IMR-90 (cell line): ENCODE measurements at regions not wholly inside any gene's neighbourhood (a gene's known extent, or its start where the extent isn't known, plus 50 kb on each side); places are given as distances from the start of the nearest gene placed in this dataset.

Experiments used
- ATAC-seq: fragments of 200-7000 bp; cut with Tn5 transposase; 2 replicates; pipeline ENCODE4 v1.9.1; 2020; ENCODE audit warnings: low read depth, mild to moderate bottlenecking, moderate library complexity
- BruUV-seq: library from RNA; stranded (reverse); fragments of 400-500 nt; replicated peaks from 2 replicates; lab custom pipeline; 2021; lab: Mats Ljungman, UMichigan
- CTCF ChIA-PET: fragments of 300-600 bp; formaldehyde crosslinking; extraction: SDS; loops from one replicate; lab custom pipeline; 2021; ENCODE audit warnings: antibody characterized with exemption; lab: Yijun Ruan, JAX
- POLR2A ChIA-PET: fragments of 300-600 bp; sonication (Branson Sonifier 250); formaldehyde crosslinking; loops from one replicate; lab custom pipeline; 2022; ENCODE audit warnings: antibody characterized with exemption; ENCODE audit not compliant: unreplicated experiment; lab: Charles Lee
- DNase-seq: peaks from one replicate; pipeline ENCODE4 v3.0.0; 2013
- H2AFZ ChIP-seq: replicated peaks from 2 replicates; pipeline ENCODE3; 2013; ENCODE audit warnings: low read length, mild to moderate bottlenecking; ENCODE audit not compliant: poor library complexity
- H2AK5ac ChIP-seq: 2 replicates; pipeline ENCODE4 v1.6.1; 2013; ENCODE audit warnings: low read depth, low read length, inconsistent platforms
- H2AK9ac ChIP-seq: replicated peaks from 2 replicates; pipeline ENCODE3; 2013; ENCODE audit warnings: mild to moderate bottlenecking, low read depth, low read length, moderate library complexity; ENCODE audit not compliant: poor library complexity
- H2BK120ac ChIP-seq: 2 replicates; pipeline ENCODE4 v1.6.1; 2013; ENCODE audit warnings: low read depth, low read length, inconsistent platforms
- H2BK15ac ChIP-seq: 3 replicates; pipeline ENCODE4 v1.6.1; 2013; ENCODE audit warnings: low read depth, low read length, inconsistent platforms
- H2BK20ac ChIP-seq: 2 replicates; pipeline ENCODE4 v1.6.1; 2013; ENCODE audit warnings: low read depth, mild to moderate bottlenecking, inconsistent platforms, low read length, moderate library complexity
- H2BK5ac ChIP-seq: 2 replicates; pipeline ENCODE4 v1.6.1; 2013; ENCODE audit warnings: mild to moderate bottlenecking, low read depth, low read length, inconsistent platforms; ENCODE audit not compliant: poor library complexity, severe bottlenecking
- H3K14ac ChIP-seq: replicated peaks from 2 replicates; pipeline ENCODE4 v1.6.1; 2013; ENCODE audit warnings: low read depth, low read length, inconsistent platforms
- H3K18ac ChIP-seq: 2 replicates; pipeline ENCODE4 v1.6.1; 2013; ENCODE audit warnings: low read depth, low read length, control low read depth
- H3K23ac ChIP-seq: 2 replicates; pipeline ENCODE4 v1.6.1; 2013; ENCODE audit warnings: low read depth, low read length, inconsistent platforms
- H3K27ac ChIP-seq: 2 replicates; pipeline ENCODE4 v1.5.1; 2013; ENCODE audit warnings: mild to moderate bottlenecking, control low read depth, low read length; ENCODE audit not compliant: insufficient read depth
- H3K27me3 ChIP-seq: 2 replicates; pipeline ENCODE4 v1.6.1; 2013; ENCODE audit warnings: low read length; ENCODE audit not compliant: control insufficient read depth, insufficient read depth
- H3K36me3 ChIP-seq: 2 replicates; pipeline ENCODE4 v1.6.1; 2013; ENCODE audit warnings: low read length, mixed read lengths; ENCODE audit not compliant: control insufficient read depth, insufficient read depth
- H3K4ac ChIP-seq: 2 replicates; pipeline ENCODE4 v1.6.1; 2013; ENCODE audit warnings: low read depth, low read length, inconsistent platforms
- H3K4me1 ChIP-seq: 2 replicates; pipeline ENCODE4 v1.6.1; 2013; ENCODE audit warnings: low read length, mixed read lengths; ENCODE audit not compliant: control insufficient read depth, insufficient read depth
- H3K4me2 ChIP-seq: 2 replicates; pipeline ENCODE4 v1.6.1; 2013; ENCODE audit warnings: low read depth, mild to moderate bottlenecking, control low read depth, low read length, moderate library complexity
- H3K4me3 ChIP-seq: 2 replicates; pipeline ENCODE4 v1.5.1; 2013; ENCODE audit warnings: low read depth, mild to moderate bottlenecking, control low read depth, low read length, moderate library complexity; ENCODE audit not compliant: insufficient read depth
- H3K56ac ChIP-seq: 2 replicates; pipeline ENCODE4 v1.6.1; 2013; ENCODE audit warnings: low read length, inconsistent platforms; ENCODE audit not compliant: insufficient read depth; ENCODE audit errors: extremely low read depth
- H3K79me1 ChIP-seq, 2 experiments: 2 replicates each; pipeline ENCODE4 v1.6.1; 2013; ENCODE audit warnings: low read length in 2 of 2, inconsistent platforms in 1 of 2, low read depth in 1 of 2
- H3K9ac ChIP-seq: 2 replicates; pipeline ENCODE4 v1.6.1; 2013; ENCODE audit warnings: low read depth, low read length, control low read depth
- H3K9me1 ChIP-seq: 2 replicates; pipeline ENCODE4 v1.6.1; 2013; ENCODE audit warnings: low read length, inconsistent platforms; ENCODE audit not compliant: insufficient read depth
- H3K9me3 ChIP-seq: 2 replicates; pipeline ENCODE4 v1.6.1; 2013; ENCODE audit warnings: low read length; ENCODE audit not compliant: control insufficient read depth, insufficient read depth
- H4K20me1 ChIP-seq: 2 replicates; pipeline ENCODE4 v1.6.1; 2013; ENCODE audit warnings: low read length, inconsistent platforms; ENCODE audit not compliant: insufficient read depth
- H4K5ac ChIP-seq: 2 replicates; pipeline ENCODE4 v1.6.1; 2013; ENCODE audit warnings: mild to moderate bottlenecking, low read depth, low read length, control low read depth
- H4K8ac ChIP-seq, 2 experiments: 2 replicates each; pipeline ENCODE4 v1.6.1; 2013; ENCODE audit warnings: low read depth in 2 of 2, low read length in 2 of 2, control low read depth in 1 of 2, inconsistent platforms in 1 of 2
- H4K91ac ChIP-seq: 2 replicates; pipeline ENCODE4 v1.6.1; 2013; ENCODE audit warnings: low read depth, low read length, inconsistent platforms; ENCODE audit not compliant: insufficient read depth
- CEBPB ChIP-seq: IDR thresholded peaks from 2 replicates; pipeline ENCODE4 v1.6.1; 2012; ENCODE audit warnings: low read depth, low read length, improper control_type of control experiment
- CHD1 ChIP-seq: IDR thresholded peaks from 2 replicates; pipeline ENCODE4 v1.6.1; 2012; ENCODE audit warnings: low read depth, low read length, improper control_type of control experiment
- MAZ ChIP-seq: IDR thresholded peaks from 2 replicates; pipeline ENCODE4 v1.6.1; 2012; ENCODE audit warnings: low read depth, mild to moderate bottlenecking, low read length, improper control_type of control experiment, moderate library complexity, borderline replicate concordance
- MXI1 ChIP-seq: IDR thresholded peaks from 2 replicates; pipeline ENCODE4 v1.6.1; 2012; ENCODE audit warnings: low read depth, mild to moderate bottlenecking, low read length, moderate library complexity, borderline replicate concordance
- NFE2L2 ChIP-seq: fragments of 150-350 bp; IDR thresholded peaks from 2 replicates; pipeline ENCODE4 v1.6.1; 2016; ENCODE audit warnings: low read depth, mild to moderate bottlenecking, low read length
- POLR2A ChIP-seq: IDR thresholded peaks from 2 replicates; pipeline ENCODE4 v1.6.1; 2012; ENCODE audit warnings: mild to moderate bottlenecking, low read depth, low read length
- RAD21 ChIP-seq: IDR thresholded peaks from 2 replicates; pipeline ENCODE4 v1.6.1; 2012; ENCODE audit warnings: low read length, improper control_type of control experiment
- RCOR1 ChIP-seq: IDR thresholded peaks from 2 replicates; pipeline ENCODE4 v1.6.1; 2012; ENCODE audit warnings: mild to moderate bottlenecking, low read length, improper control_type of control experiment; ENCODE audit not compliant: insufficient replicate concordance
- RFX5 ChIP-seq: IDR thresholded peaks from 2 replicates; pipeline ENCODE4 v1.8.0; 2012; ENCODE audit warnings: low read depth, mild to moderate bottlenecking, low read length, moderate library complexity
- SMC3 ChIP-seq: fragments of 150-350 bp; IDR thresholded peaks from 2 replicates; pipeline ENCODE4 v1.6.1; 2016; ENCODE audit warnings: low read depth, mild to moderate bottlenecking, antibody characterized with exemption, low read length, moderate library complexity
- dilution Hi-C: fragments of 300-500 bp; cut with HindIII; formaldehyde crosslinking; loops from one replicate; pipeline ENCODE4 v1.14.3; 2018; ENCODE audit warnings: low sequenced_read_pairs; ENCODE audit not compliant: unreplicated experiment
- in situ Hi-C: fragments of 300-500 bp; cut with MboI; formaldehyde crosslinking; loops from 3 replicates; pipeline ENCODE4 v1.14.3; 2019; ENCODE audit warnings: low sequenced_read_pairs, inconsistent platforms, mixed read lengths
- intact Hi-C: fragments of 100-400 bp; cut with micrococcal nuclease; formaldehyde crosslinking; loops from 2 replicates; pipeline ENCODE4 v1.10.0; 2022

DNA sequence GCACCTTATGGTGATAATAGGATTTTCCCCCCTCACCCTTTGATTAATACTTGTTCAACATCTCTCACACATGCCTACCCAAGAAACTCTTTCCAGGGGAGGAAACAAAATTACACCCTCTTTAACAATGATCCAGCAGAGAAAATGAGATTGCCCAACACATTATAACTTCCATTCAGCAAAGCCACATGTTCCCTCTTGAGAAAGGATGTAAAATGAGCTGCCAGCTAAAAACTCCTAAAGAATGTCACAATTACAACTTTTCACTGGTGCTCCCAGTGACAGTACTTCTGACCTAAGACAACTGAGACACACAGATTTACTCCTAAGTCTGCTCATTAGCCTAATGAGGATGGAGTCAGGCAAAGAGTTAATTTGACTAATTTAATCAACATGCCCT is 621.4 kb downstream of the DIAPH3 start:
- H3K14ac ChIP-seq = no peak overlapping the region
- no peak overlapping the region for H3K23ac ChIP-seq
- H2BK5ac ChIP-seq = no peak overlapping the region
- no peak overlapping the region for H3K27ac ChIP-seq
- H2BK15ac ChIP-seq = no peak overlapping the region
- no peak overlapping the region for H2BK20ac ChIP-seq
- H3K9me1 ChIP-seq = no peaks in the 10 kb centered on the region
- CTCF ChIA-PET = no interaction called here
- H4K5ac ChIP-seq = no peak overlapping the region
- no peak overlapping the region for H3K4ac ChIP-seq
- H3K36me3 ChIP-seq = no peaks in the 10 kb centered on the region
- in situ Hi-C loops (no loop called here), intact Hi-C loops (no loop called here), dilution Hi-C loops (no loop called here)
- ATAC-seq (no peak), DNase-seq (no peak)
- H2BK120ac ChIP-seq = no peak overlapping the region
- H2AK9ac ChIP-seq = no peak overlapping the region
- BruUV-seq = no TSS peak
- no peak overlapping the region for H4K8ac ChIP-seq
- no peak overlapping the region for H3K56ac ChIP-seq
- H3K9me3 ChIP-seq = no peaks in the 10 kb centered on the region
- no peak for TF ChIP-seq NFE2L2
- TF ChIP-seq MAZ = no peak
- no peak for TF ChIP-seq POLR2A
- no peak for TF ChIP-seq RCOR1
- no peak for TF ChIP-seq SMC3
- TF ChIP-seq RAD21 = no peak
- no peak for TF ChIP-seq RFX5
- TF ChIP-seq CEBPB = no peak
- TF ChIP-seq MXI1 = no peak
- no peak for TF ChIP-seq CHD1
- no peak overlapping the region for H3K4me3 ChIP-seq
- no peak overlapping the region for H3K18ac ChIP-seq
- H2AFZ ChIP-seq = no peak overlapping the region
- H2AK5ac ChIP-seq = no peak overlapping the region
- no peaks in the 10 kb centered on the region for H3K79me1 ChIP-seq
- H4K20me1 ChIP-seq = no peaks in the 10 kb centered on the region
- H3K4me1 ChIP-seq = no peaks in the 10 kb centered on the region
- H3K9ac ChIP-seq = no peak overlapping the region
- POLR2A ChIA-PET = interaction anchor here (0.6 kb wide), 1 partner anchor 805 kb away, joined by 3 read pairs; no protein-coding TSS in a partner anchor
- no peak overlapping the region for H4K91ac ChIP-seq
- H3K27me3 ChIP-seq = no peaks in the 10 kb centered on the region; the same call in 1 of the 2 replicates
- no peak overlapping the region for H3K4me2 ChIP-seq
